Activated naive CD4-positive, alpha-beta T cell treated with anti-CD3 and anti-CD28 coated beads for 36 hours (primary cell): ENCODE measurements at regions not wholly inside any gene's neighbourhood (a gene's known extent, or its start where the extent isn't known, plus 50 kb on each side); places are given as distances from the start of the nearest gene placed in this dataset.
A peak's percentile ranks its signal among the peaks of the same experiment; 100 is the strongest.

ENCODE experiments used
- CTCF ChIA-PET: fragments of 350-600 bp; sonication (Branson Sonifier 250); formaldehyde crosslinking; loops from one replicate; lab custom pipeline; 2021; ENCODE audit warnings: antibody characterized with exemption; lab: Charles Lee
- DNase-seq: peaks from one replicate; pipeline ENCODE4 v3.0.0-alpha.2; 2020
- H3K27ac Mint-ChIP-seq: one replicate; pipeline ENCODE4 v1.8.0; 2021; ENCODE audit warnings: mild to moderate bottlenecking, mixed read lengths
- H3K27me3 Mint-ChIP-seq: one replicate; pipeline ENCODE4 v1.8.0; 2021; ENCODE audit warnings: low read depth, mixed read lengths
- H3K36me3 Mint-ChIP-seq: one replicate; pipeline ENCODE4 v1.8.0; 2021; ENCODE audit warnings: low read depth, mixed read lengths
- H3K4me1 Mint-ChIP-seq: one replicate; pipeline ENCODE4 v1.8.0; 2021; ENCODE audit warnings: low read depth, mixed read lengths
- H3K4me3 Mint-ChIP-seq: one replicate; pipeline ENCODE4 v1.8.0; 2021; ENCODE audit warnings: mild to moderate bottlenecking, moderate library complexity, mixed read lengths
- H3K9me3 Mint-ChIP-seq: one replicate; pipeline ENCODE4 v1.8.0; 2021; ENCODE audit warnings: mixed read lengths
- intact Hi-C: fragments of 100-400 bp; cut with micrococcal nuclease; formaldehyde crosslinking; loops from one replicate; pipeline ENCODE4 v1.15.1; 2023

DNA sequence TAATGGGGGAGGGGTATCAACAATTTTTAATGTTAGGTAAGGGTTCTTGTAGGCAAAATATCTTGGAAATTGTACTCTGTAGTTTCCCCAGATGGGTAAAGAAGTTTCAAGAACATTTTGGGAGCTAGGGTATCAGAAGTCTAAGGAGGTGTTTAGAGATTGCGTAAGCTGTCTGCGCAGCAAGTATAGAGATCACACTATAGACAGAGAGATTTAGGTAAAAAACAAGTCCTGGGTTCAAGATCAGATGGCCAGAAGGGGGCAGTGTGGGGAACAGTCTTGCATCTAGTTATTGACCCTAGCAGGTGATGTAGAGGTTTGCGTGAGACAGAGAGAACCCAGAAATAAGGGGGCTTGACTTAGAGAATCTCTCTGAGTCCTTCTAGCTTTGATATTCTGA, 80.8 kb downstream of the S1PR1 start:
- peak; percentile 35 for DNase-seq
- H3K9me3 Mint-ChIP-seq: no peaks in the 10 kb centered on the region
- CTCF ChIA-PET: interaction anchor here (1.0 to 2.3 kb wide), 5 partner anchors 8 to 46 kb away, joined by 3 to 8 read pairs (median 5); no protein-coding TSS in a partner anchor
- no peak overlapping the region for H3K4me3 Mint-ChIP-seq
- H3K4me1 Mint-ChIP-seq: peaks cover 22% of the 10 kb centered on the region
- no peaks in the 10 kb centered on the region for H3K36me3 Mint-ChIP-seq
- intact Hi-C loops: no loop called here
- no peaks in the 10 kb centered on the region for H3K27me3 Mint-ChIP-seq
- H3K27ac Mint-ChIP-seq: no peak overlapping the region

DNA sequence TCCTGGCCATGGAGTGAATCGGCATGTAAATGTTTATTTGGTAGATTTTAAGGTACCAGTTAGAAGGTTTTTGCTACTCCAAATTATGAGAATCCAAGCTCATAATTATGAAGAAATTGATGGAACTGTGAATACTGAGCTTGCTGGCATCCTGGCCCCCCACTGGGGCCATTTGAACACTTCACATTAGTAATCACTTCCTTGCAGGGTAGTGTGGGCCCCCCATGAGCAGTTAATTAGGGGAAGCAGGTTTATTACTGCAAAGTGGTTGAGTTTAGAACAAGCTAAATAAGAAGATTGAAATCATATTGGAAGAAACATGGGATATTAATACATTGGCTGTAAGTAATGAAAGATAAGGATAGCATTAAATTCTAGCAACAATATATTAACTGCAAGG, 86.7 kb downstream of the S1PR1 start:
- H3K27me3 Mint-ChIP-seq: no peaks in the 10 kb centered on the region
- H3K9me3 Mint-ChIP-seq: no peaks in the 10 kb centered on the region
- H3K36me3 Mint-ChIP-seq: no peaks in the 10 kb centered on the region
- CTCF ChIA-PET: interaction anchor here (0.8 to 3.7 kb wide), 2 partner anchors 14 to 34 kb away, joined by 5 to 18 read pairs; no protein-coding TSS in a partner anchor
- DNase-seq: no peak
- H3K4me3 Mint-ChIP-seq: no peak overlapping the region
- no peak overlapping the region for H3K27ac Mint-ChIP-seq
- intact Hi-C loops: no loop called here
- no peaks in the 10 kb centered on the region for H3K4me1 Mint-ChIP-seq

DNA sequence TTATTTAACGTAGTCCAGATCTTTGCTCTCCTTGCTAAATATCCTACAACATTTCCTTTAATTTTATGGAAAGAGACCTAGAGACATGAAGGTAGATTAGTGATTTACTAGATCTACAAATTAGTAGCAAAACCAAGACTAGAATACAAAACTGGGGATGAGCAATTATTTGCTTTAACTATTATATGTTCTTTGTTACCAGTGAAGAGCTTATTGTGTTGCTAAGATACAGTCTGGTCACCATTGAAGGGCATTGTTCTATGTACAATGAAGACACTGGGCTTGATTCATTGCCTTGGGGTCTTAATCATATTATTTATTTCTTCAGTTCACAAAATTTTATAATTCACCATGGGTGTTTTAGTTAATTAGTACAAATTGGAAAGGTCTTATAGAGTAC, 88.3 kb downstream of the S1PR1 start:
- intact Hi-C loops: no loop called here
- no peaks in the 10 kb centered on the region for H3K4me1 Mint-ChIP-seq
- H3K27ac Mint-ChIP-seq: no peak overlapping the region
- H3K9me3 Mint-ChIP-seq: no peaks in the 10 kb centered on the region
- no peaks in the 10 kb centered on the region for H3K36me3 Mint-ChIP-seq
- CTCF ChIA-PET: no interaction called here
- no peaks in the 10 kb centered on the region for H3K27me3 Mint-ChIP-seq
- no peak overlapping the region for H3K4me3 Mint-ChIP-seq
- DNase-seq: no peak

DNA sequence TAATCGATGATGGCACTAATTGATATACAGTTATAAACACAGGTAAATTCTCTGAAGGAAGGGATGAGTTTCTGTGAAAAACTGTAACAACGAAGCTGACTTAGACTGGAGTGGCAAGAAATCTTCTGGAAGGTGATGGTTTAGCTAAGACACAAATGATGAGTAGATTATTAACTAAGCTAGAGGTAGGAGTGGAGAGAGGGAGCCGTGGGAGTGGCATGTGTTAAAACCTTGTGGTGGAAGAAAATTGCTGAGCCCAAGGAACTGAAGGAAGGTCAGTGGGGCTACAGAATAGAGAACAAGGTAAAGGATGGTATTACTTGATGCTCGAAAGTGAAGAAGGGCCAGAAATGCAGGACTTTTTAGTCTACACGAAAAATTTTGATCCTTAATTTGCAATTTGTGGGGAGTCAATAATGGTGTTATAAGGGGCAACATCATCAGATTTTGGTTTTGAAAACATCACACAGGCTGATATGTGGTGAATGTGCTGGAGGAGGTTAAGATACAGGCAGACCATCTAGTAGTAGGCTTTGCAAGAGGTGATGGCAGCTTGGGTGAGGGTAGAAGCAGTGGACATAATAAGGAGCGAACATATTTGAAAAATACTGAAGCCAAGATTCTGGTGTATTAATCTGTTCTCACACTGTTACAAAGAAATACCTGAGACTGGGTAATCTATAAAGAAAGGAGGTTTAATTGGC, 93.8 kb downstream of the S1PR1 start:
- intact Hi-C loops: loop anchor here (2.0 kb wide), 1 partner anchor 16 kb away; no protein-coding TSS in a partner anchor
- Mint-ChIP-seq H3K36me3 (no peaks in the 10 kb centered on the region), H3K4me3 (no peak overlapping the region), H3K27ac (no peak overlapping the region), H3K27me3 (no peaks in the 10 kb centered on the region), H3K9me3 (no peaks in the 10 kb centered on the region), H3K4me1 (no peaks in the 10 kb centered on the region)
- no peak for DNase-seq
- CTCF ChIA-PET: interaction anchor here (1.0 kb wide), 1 partner anchor 21 kb away, joined by 4 read pairs; no protein-coding TSS in a partner anchor

DNA sequence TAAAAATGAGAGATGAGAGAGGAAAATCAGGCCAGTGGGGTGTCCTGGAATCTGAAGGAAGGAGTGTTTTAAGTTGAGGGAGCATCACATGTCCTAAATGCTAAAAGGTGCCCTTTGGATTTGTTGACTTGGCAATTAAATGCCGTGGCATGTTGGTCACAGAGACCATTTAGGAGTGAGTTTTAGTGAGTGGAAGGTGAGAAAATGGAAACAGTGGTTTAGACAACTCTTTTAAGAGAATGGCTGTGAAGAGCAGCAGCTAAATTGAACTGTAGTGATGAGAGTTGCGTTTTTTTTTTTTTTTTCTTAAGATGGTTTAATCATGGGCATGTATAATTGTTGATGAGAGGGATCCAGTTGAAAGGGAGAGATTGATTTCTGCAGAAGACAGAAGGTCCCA, 95.0 kb downstream of the S1PR1 start:
- CTCF ChIA-PET: no interaction called here
- Mint-ChIP-seq H3K4me1 (no peaks in the 10 kb centered on the region), H3K36me3 (no peaks in the 10 kb centered on the region), H3K27me3 (no peaks in the 10 kb centered on the region), H3K9me3 (no peaks in the 10 kb centered on the region), H3K4me3 (no peak overlapping the region), H3K27ac (no peak overlapping the region)
- intact Hi-C loops: loop anchor here (2.0 kb wide), 1 partner anchor 17 kb away; no protein-coding TSS in a partner anchor
- DNase-seq: no peak

DNA sequence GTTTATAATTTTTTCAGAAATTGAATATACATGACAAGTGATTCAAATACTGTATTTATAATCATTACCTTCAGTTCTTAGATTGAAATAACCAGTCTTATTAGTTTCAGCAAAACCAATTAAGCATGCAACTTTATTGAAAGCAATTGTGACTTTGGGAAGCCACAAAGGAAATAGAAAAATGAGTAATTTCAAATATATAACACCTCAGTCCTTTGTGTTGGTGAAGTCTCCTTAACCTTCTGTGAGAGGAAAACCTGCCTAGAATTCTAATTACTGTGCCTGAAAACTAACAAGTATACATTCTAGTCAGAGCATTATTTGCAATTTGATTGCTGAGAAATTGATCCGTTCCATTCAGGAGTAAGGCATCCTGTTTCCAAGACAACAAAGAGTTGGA, 95.8 kb downstream of the S1PR1 start:
- H3K4me1 Mint-ChIP-seq: no peaks in the 10 kb centered on the region
- H3K4me3 Mint-ChIP-seq: no peak overlapping the region
- CTCF ChIA-PET: no interaction called here
- DNase-seq: no peak
- intact Hi-C loops: no loop called here
- H3K36me3 Mint-ChIP-seq: no peaks in the 10 kb centered on the region
- no peak overlapping the region for H3K27ac Mint-ChIP-seq
- no peaks in the 10 kb centered on the region for H3K27me3 Mint-ChIP-seq
- H3K9me3 Mint-ChIP-seq: no peaks in the 10 kb centered on the region

DNA sequence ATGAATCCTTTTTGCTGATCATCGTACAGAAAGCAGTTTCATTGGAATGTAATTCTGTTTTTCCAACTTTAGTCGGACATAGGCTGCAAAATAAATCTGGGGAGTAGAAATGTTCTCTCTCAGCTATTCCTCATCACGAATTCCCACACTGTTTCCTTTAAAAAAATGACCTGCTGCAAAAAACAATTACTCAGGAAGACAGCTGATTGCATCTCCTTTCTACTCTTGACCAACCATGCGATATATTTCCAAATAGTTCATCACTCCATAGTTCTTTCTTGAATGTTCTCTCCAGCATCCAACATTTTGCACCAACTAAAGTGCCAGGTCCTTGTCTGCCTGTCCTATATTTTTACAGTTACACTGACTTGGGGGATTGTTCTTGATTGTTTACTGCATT, 96.4 kb downstream of the S1PR1 start:
- Mint-ChIP-seq H3K27ac (no peak overlapping the region), H3K27me3 (no peaks in the 10 kb centered on the region), H3K36me3 (no peaks in the 10 kb centered on the region), H3K9me3 (no peaks in the 10 kb centered on the region), H3K4me1 (no peaks in the 10 kb centered on the region), H3K4me3 (no peak overlapping the region)
- intact Hi-C loops: no loop called here
- CTCF ChIA-PET: no interaction called here
- no peak for DNase-seq

DNA sequence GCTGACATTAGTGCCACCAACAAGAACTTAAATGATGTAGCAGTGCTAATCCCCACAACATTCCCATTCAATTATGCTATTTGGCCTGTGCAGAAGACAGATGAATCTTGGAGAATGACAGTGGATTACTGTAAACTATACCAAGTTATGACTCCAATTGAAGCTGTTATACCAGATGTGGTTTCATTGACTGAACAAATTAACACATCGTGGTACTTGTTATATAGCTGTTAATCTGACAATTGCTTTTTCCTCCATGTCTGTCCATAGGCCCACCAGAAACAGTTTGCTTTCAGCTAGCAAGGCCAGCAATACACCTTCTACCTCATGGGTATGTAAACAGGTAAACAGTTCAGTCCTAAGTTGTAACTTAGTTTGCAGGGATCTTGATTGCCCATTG, 101.1 kb downstream of the S1PR1 start:
- no peak overlapping the region for H3K27ac Mint-ChIP-seq
- peaks cover 1% of the 10 kb centered on the region for H3K36me3 Mint-ChIP-seq
- H3K4me3 Mint-ChIP-seq: no peak overlapping the region
- no peak for DNase-seq
- intact Hi-C loops: no loop called here
- CTCF ChIA-PET: interaction anchor here (1.6 kb wide), 1 partner anchor 28 kb away, joined by 8 read pairs; no protein-coding TSS in a partner anchor
- H3K27me3 Mint-ChIP-seq: no peaks in the 10 kb centered on the region
- H3K9me3 Mint-ChIP-seq: peaks cover 5% of the 10 kb centered on the region
- H3K4me1 Mint-ChIP-seq: peaks cover 6% of the 10 kb centered on the region

DNA sequence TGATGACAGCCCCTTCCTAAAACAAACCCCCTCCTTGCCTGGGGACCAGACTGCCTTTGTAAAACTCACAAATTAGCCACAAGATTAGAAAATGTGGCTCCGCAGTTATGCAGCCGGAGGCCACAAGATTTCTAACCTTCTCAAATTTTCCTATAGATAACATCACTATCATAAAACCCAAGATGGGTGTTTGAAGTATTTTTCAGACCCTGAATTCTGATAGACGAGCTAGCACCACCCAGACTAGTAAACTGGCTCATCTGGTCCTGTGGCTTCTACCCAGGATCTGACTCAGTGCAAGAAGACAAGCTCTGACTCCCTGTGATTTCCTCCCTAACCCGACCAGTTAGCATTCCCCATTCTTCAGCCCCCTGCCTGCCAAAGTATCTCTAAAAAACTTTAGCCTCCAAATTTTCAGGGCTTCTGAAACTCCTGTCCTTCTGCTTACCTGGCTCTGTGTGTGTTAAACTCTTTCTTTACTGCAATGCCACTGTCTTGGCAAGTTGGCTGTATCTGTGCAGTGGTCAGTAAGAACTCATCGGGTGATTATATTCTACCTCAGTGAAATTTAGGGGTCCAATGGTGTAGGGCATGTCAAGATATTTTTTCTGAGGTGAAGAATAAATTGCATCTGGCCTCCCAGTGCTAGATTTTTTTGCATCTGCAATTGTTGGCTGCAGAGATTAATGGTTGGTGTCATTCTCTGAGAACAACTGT, 102.1 kb downstream of the S1PR1 start:
- intact Hi-C loops: no loop called here
- Mint-ChIP-seq H3K4me3 (no peak overlapping the region), H3K36me3 (peaks cover 3% of the 10 kb centered on the region), H3K4me1 (peaks cover 6% of the 10 kb centered on the region), H3K27ac (no peak overlapping the region), H3K9me3 (peaks cover 10% of the 10 kb centered on the region), H3K27me3 (no peaks in the 10 kb centered on the region)
- DNase-seq: peak; percentile 25
- CTCF ChIA-PET: interaction anchor here (1.6 kb wide), 1 partner anchor 29 kb away, joined by 8 read pairs; no protein-coding TSS in a partner anchor

DNA sequence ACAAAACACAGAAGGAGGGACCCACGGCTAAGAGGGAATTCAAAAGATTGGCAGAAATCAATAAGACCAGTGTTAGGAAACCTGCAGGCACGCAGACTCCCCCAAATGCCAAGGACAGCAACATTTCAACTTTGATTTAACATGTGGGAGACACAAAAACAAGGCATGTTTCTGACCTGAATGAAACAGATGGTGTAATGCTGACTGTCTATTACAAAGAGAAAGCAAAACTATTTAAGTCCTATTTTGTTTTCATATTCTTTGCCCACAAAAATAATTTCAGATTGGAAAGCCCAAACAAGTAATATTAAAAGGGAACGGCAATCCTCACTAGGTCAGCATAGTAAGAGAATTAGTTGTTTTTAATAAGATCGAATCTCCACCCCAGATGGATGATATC, 107.9 kb downstream of the S1PR1 start:
- Mint-ChIP-seq H3K27me3 (no peaks in the 10 kb centered on the region), H3K27ac (no peak overlapping the region), H3K36me3 (peaks cover 3% of the 10 kb centered on the region), H3K9me3 (peaks cover 5% of the 10 kb centered on the region), H3K4me3 (no peak overlapping the region), H3K4me1 (peaks cover 28% of the 10 kb centered on the region)
- intact Hi-C loops: no loop called here
- CTCF ChIA-PET: interaction anchor here (1.1 to 2.0 kb wide), 3 partner anchors 10 to 36 kb away, joined by 3 to 7 read pairs (median 4); no protein-coding TSS in a partner anchor
- no peak for DNase-seq

DNA sequence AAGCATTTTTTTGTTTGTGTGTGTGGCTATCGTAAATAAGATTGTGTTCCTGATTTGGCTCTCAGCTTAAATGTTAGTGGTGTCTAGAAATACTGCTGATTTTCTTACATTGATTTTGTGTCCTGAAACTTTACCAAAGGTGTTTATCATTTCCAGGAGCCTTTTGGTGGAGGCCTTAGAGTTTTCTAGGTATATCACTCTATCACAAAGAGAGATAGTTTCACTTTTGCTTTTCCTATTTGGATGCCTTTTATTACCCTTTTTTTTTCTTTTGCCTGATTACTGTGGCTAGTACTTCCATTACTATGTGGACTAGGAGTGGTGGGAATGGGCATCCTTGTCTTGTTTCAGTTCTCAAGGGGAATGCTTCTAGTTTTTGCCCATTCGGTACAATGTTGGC, 109.6 kb downstream of the S1PR1 start:
- H3K36me3 Mint-ChIP-seq: peaks cover 3% of the 10 kb centered on the region
- peaks cover 28% of the 10 kb centered on the region for H3K4me1 Mint-ChIP-seq
- peaks cover 5% of the 10 kb centered on the region for H3K9me3 Mint-ChIP-seq
- DNase-seq: no peak
- CTCF ChIA-PET: interaction anchor here (1.0 to 2.0 kb wide), 4 partner anchors 8 to 58 kb away, joined by 3 to 7 read pairs (median 4); no protein-coding TSS in a partner anchor
- no peak overlapping the region for H3K27ac Mint-ChIP-seq
- H3K27me3 Mint-ChIP-seq: no peaks in the 10 kb centered on the region
- intact Hi-C loops: loop anchor here (2.0 kb wide), 1 partner anchor 38 kb away; no protein-coding TSS in a partner anchor
- no peak overlapping the region for H3K4me3 Mint-ChIP-seq

DNA sequence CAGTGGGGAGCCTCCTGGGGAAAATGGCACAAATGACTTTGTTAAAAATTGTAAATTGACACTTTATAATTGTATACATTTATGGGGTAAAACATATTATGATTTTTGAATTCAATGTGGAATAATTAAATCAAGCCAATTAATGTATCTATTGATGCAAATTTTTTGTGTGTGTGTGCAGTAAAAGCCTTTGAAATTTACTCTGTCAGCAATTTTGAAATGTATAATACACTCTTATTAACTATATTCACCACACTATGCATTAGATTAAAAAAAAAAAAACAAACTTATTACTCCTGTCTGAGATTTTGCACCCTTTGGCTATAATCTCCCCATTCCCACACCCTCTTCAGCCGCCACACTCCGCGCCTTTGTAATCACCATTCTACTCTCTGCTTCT, 119.2 kb downstream of the S1PR1 start:
- H3K9me3 Mint-ChIP-seq: no peaks in the 10 kb centered on the region
- intact Hi-C loops: loop anchor here (2.0 kb wide), 1 partner anchor 893 kb away; no protein-coding TSS in a partner anchor
- DNase-seq: no peak
- H3K27me3 Mint-ChIP-seq: no peaks in the 10 kb centered on the region
- no peaks in the 10 kb centered on the region for H3K36me3 Mint-ChIP-seq
- CTCF ChIA-PET: interaction anchor here (0.9 to 6.5 kb wide), 8 partner anchors 17 to 434 kb away, joined by 3 to 110 read pairs (median 4); no protein-coding TSS in a partner anchor
- no peak overlapping the region for H3K27ac Mint-ChIP-seq
- H3K4me3 Mint-ChIP-seq: no peak overlapping the region
- H3K4me1 Mint-ChIP-seq: peaks cover 12% of the 10 kb centered on the region
